ENCODE measurements at regions not wholly inside any gene's neighbourhood (a gene's known extent, or its start where the extent isn't known, plus 50 kb on each side); places are given as distances from the start of the nearest gene placed in this dataset.

GRCh38 chr13:76132532-76132931, 496.4 kb downstream of the LMO7 start:
- intact Hi-C loops (cut with DNase I) = no loop called here
- no peak for TF ChIP-seq CTCF (IDR thresholded peaks at IDR 0.05; ENCODE audit: borderline replicate concordance, extremely low read depth, insufficient read depth)
- Histone ChIP-seq H3K4me3 (ENCODE audit: low read length in 3 of 3) (no peak overlapping the region), H3K9ac (ENCODE audit: low read length in 3 of 3) (no peak overlapping the region), H3K27me3 (ENCODE audit: control insufficient read depth, insufficient read depth, low read length) (no peaks in the 10 kb centered on the region), H3K36me3 (ENCODE audit: control insufficient read depth in 2 of 3, insufficient read depth in 3 of 3, low read length in 3 of 3) (no peaks in the 10 kb centered on the region), H3K9me3 (ENCODE audit: control insufficient read depth in 2 of 3, insufficient read depth in 1 of 3, low read length in 3 of 3) (no peaks in the 10 kb centered on the region), H3K27ac (ENCODE audit: low read depth in 2 of 2, low read length in 2 of 2) (no peak overlapping the region), H3K4me1 (ENCODE audit: control insufficient read depth in 2 of 3, insufficient read depth in 2 of 3, low read depth in 1 of 3, low read length in 3 of 3) (no peaks in the 10 kb centered on the region)
- FAIRE-seq (no peak), DNase-seq (no peak)

GRCh38 chr13:76131551-76131950, 495.4 kb downstream of the LMO7 start:
- no peaks in the 10 kb centered on the region for H3K36me3 ChIP-seq (ENCODE audit: control insufficient read depth in 2 of 3, insufficient read depth in 3 of 3, low read length in 3 of 3)
- H3K27me3 ChIP-seq (ENCODE audit: control insufficient read depth, insufficient read depth, low read length) = no peaks in the 10 kb centered on the region
- no peak overlapping the region for H3K4me3 ChIP-seq (ENCODE audit: low read length in 3 of 3)
- no peak overlapping the region for H3K27ac ChIP-seq (ENCODE audit: low read depth in 2 of 2, low read length in 2 of 2)
- H3K4me1 ChIP-seq (ENCODE audit: control insufficient read depth in 2 of 3, insufficient read depth in 2 of 3, low read depth in 1 of 3, low read length in 3 of 3) = no peaks in the 10 kb centered on the region
- no peaks in the 10 kb centered on the region for H3K9me3 ChIP-seq (ENCODE audit: control insufficient read depth in 2 of 3, insufficient read depth in 1 of 3, low read length in 3 of 3)
- no peak for DNase-seq
- no peak for TF ChIP-seq CTCF (IDR thresholded peaks at IDR 0.05; ENCODE audit: borderline replicate concordance, extremely low read depth, insufficient read depth)
- no peak overlapping the region for H3K9ac ChIP-seq (ENCODE audit: low read length in 3 of 3)
- no peak for FAIRE-seq
- intact Hi-C loops (cut with DNase I) = no loop called here

GRCh38 chr13:76129305-76130000, 493.3 kb downstream of the LMO7 start:
- FAIRE-seq (no peak), DNase-seq (no peak)
- Histone ChIP-seq H3K4me3 (ENCODE audit: low read length in 3 of 3) (no peak overlapping the region), H3K9ac (ENCODE audit: low read length in 3 of 3) (no peak overlapping the region), H3K27ac (ENCODE audit: low read depth in 2 of 2, low read length in 2 of 2) (no peak overlapping the region), H3K4me1 (ENCODE audit: control insufficient read depth in 2 of 3, insufficient read depth in 2 of 3, low read depth in 1 of 3, low read length in 3 of 3) (no peaks in the 10 kb centered on the region), H3K36me3 (ENCODE audit: control insufficient read depth in 2 of 3, insufficient read depth in 3 of 3, low read length in 3 of 3) (no peaks in the 10 kb centered on the region), H3K9me3 (ENCODE audit: control insufficient read depth in 2 of 3, insufficient read depth in 1 of 3, low read length in 3 of 3) (peaks cover 0 to under 1% (median 0%) of the 10 kb centered on the region in 3 donors), H3K27me3 (ENCODE audit: control insufficient read depth, insufficient read depth, low read length) (no peaks in the 10 kb centered on the region)
- intact Hi-C loops (cut with DNase I) = no loop called here
- TF ChIP-seq CTCF (IDR thresholded peaks at IDR 0.05; ENCODE audit: borderline replicate concordance, extremely low read depth, insufficient read depth) = no peak

- FAIRE-seq (no peak), DNase-seq (no peak)
- H3K27me3 ChIP-seq (ENCODE audit: control insufficient read depth, insufficient read depth, low read length) = no peaks in the 10 kb centered on the region
- intact Hi-C loops (cut with DNase I) = no loop called here
- H3K9ac ChIP-seq (ENCODE audit: low read length in 3 of 3) = no peak overlapping the region
- H3K4me1 ChIP-seq (ENCODE audit: control insufficient read depth in 2 of 3, insufficient read depth in 2 of 3, low read depth in 1 of 3, low read length in 3 of 3) = no peaks in the 10 kb centered on the region
- H3K36me3 ChIP-seq (ENCODE audit: control insufficient read depth in 2 of 3, insufficient read depth in 3 of 3, low read length in 3 of 3) = no peaks in the 10 kb centered on the region
- H3K27ac ChIP-seq (ENCODE audit: low read depth in 2 of 2, low read length in 2 of 2) = no peak overlapping the region
- peaks cover 0 to 13% (median 3%) of the 10 kb centered on the region in 3 donors for H3K9me3 ChIP-seq (ENCODE audit: control insufficient read depth in 2 of 3, insufficient read depth in 1 of 3, low read length in 3 of 3)
- no peak for TF ChIP-seq CTCF (IDR thresholded peaks at IDR 0.05; ENCODE audit: borderline replicate concordance, extremely low read depth, insufficient read depth)
- H3K4me3 ChIP-seq (ENCODE audit: low read length in 3 of 3) = no peak overlapping the region
These were observed 491.8 kb downstream of the LMO7 start for GRCh38 chr13:76127922-76128321.

All from kidney (tissue), 13 donors.